ENCODE measurements at regions not wholly inside any gene's neighbourhood (a gene's known extent, or its start where the extent isn't known, plus 50 kb on each side); places are given as distances from the start of the nearest gene placed in this dataset.
"Not testable (repeated sequence)": the region's sequence is repeated elsewhere in the genome, so short reads cannot be mapped to it uniquely, and the experiment has no call there.

- TF ChIP-seq CTCF (IDR thresholded peaks at IDR 0.05; ENCODE audit: low read depth, low read length) = no peak
- no peak overlapping the region for H3K4me3 ChIP-seq (ENCODE audit: low read depth, low read length)
Measured at GRCh38 chr1:197995408-197996258, 78.5 kb downstream of the LHX9 start.

GRCh38 chr1:197996259-197996512, 79.0 kb downstream of the LHX9 start:
- H3K4me3 ChIP-seq (ENCODE audit: low read depth, low read length) = not testable (repeated sequence)

- H3K4me3 ChIP-seq (ENCODE audit: low read depth, low read length) = no peak overlapping the region
- TF ChIP-seq CTCF (IDR thresholded peaks at IDR 0.05; ENCODE audit: low read depth, low read length) = no peak
Measured at GRCh38 chr1:197998110-197998509, 80.9 kb downstream of the LHX9 start.

- TF ChIP-seq CTCF (IDR thresholded peaks at IDR 0.05; ENCODE audit: low read depth, low read length) = no peak
- no peak overlapping the region for H3K4me3 ChIP-seq (ENCODE audit: low read depth, low read length)
Measured at GRCh38 chr1:198001776-198002408, 84.7 kb downstream of the LHX9 start.

GRCh38 chr1:198003468-198003867, 86.3 kb downstream of the LHX9 start:
- no peak for TF ChIP-seq CTCF (IDR thresholded peaks at IDR 0.05; ENCODE audit: low read depth, low read length)

GRCh38 chr1:198007011-198007410, 89.8 kb downstream of the LHX9 start:
- H3K4me3 ChIP-seq (ENCODE audit: low read depth, low read length) = no peak overlapping the region
- no peak for TF ChIP-seq CTCF (IDR thresholded peaks at IDR 0.05; ENCODE audit: low read depth, low read length)

More at GRCh38 chr1:198003468-198003867, 86.3 kb downstream of the LHX9 start:
- H3K4me3 ChIP-seq (ENCODE audit: low read depth, low read length) = no peak overlapping the region

- no peak for TF ChIP-seq CTCF (IDR thresholded peaks at IDR 0.05; ENCODE audit: low read depth, low read length)
- H3K4me3 ChIP-seq (ENCODE audit: low read depth, low read length) = no peak overlapping the region
Measured at GRCh38 chr1:198007687-198008607, 90.8 kb downstream of the LHX9 start.

Measured in WI38 (cell line).